COLO668 (cell line): ENCODE measurements at regions not wholly inside any gene's neighbourhood (a gene's known extent, or its start where the extent isn't known, plus 50 kb on each side); places are given as distances from the start of the nearest gene placed in this dataset.

ENCODE experiments used
- DNase-seq: peaks from one replicate; lab custom pipeline; 2025; ENCODE audit not compliant: unreplicated experiment; lab: John Stamatoyannopoulos, UW

DNA sequence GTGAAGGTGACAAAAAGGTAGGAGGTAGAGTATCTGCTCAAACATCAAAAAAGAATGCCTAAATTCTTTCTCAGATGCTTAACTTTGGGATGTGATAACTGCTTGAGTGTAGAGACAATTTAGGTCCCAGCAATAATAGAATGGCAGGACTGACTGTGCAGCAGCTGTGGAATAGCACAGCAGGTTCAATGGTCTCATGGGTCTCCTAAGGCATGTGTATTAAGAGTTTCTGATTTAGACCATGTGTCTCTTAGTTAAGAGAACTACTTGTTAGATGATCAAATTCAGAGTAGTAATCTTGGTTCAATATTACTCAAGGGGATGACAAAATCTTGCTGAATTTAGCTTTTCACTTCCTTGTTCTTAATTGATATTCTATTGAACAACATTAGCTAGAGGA is 72.0 kb downstream of the ALX1 start:
- no peak for DNase-seq

DNA sequence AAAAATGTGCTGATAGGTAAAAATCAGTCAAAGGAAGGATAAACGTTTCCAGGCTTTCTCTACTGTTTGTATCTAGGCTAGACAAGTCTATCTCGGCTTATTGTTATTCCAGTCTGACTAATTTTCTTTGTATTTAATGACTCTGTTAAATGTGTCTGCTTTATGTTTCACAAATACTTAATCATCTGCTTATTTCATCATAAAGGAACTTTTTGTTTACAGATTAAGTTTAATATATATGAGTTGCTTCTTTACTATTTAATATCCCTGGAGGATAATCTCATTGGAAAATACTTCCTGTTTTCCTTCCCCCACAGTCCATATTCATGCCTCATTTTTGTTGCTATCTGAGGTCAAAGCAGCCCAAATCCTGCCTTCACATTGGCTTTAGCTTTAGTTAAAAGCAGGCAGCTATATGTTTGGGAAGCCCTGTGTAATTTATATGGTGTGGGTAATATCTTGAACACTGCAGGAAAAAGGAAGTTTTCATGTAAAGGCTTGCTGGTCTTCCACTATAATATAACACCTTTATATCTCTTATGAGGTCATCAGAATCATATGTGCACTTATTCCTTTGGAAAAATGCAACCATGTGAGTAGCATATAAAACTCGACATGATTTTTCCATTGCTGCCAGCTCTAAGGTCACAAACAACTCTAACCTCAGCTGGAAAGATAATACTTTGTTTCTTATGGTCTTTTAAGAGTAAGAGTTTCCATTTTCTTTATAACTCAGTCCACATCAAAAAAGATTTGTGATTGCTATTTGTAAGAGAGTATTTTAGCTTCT is 76.8 kb downstream of the ALX1 start:
- DNase-seq: no peak

DNA sequence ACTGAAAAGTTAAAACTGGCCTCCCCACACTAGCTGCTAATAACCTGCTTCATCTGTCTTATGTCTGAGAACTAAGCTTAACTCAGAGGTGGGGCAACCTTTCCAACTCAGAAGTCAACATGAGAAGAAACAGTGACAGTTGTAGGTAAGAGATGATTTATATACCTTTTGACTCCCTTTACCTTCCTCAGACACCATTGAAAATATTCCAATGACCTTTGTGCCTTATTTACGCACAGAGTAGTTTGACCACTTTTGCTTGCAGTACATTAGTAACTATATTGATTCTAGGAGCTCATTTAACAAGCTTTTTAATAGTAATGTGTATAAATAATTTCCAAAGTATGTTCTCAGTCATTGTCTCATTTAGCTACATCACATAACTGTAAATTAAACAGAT is 77.6 kb downstream of the ALX1 start:
- no peak for DNase-seq

DNA sequence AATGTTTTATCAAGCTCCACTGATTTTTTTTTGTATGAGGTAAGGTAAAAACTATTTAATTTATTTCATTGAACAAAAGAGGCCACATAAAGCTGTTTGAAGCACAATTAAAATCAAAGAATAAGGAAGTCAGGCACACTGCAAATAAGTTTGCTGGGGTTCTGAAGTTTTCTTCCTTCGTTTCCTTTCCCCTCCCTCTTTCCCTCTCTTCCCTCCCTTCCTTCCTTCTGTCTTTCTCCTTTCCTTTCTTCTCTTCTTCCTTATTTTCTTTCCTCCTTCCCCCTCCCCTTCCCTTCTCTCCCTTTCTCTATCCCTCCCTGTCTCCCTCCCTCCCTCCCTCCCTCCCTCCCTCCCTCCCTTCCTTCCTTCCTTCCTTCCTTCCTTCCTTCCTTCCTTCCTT is 78.7 kb downstream of the ALX1 start:
- DNase-seq: no peak

DNA sequence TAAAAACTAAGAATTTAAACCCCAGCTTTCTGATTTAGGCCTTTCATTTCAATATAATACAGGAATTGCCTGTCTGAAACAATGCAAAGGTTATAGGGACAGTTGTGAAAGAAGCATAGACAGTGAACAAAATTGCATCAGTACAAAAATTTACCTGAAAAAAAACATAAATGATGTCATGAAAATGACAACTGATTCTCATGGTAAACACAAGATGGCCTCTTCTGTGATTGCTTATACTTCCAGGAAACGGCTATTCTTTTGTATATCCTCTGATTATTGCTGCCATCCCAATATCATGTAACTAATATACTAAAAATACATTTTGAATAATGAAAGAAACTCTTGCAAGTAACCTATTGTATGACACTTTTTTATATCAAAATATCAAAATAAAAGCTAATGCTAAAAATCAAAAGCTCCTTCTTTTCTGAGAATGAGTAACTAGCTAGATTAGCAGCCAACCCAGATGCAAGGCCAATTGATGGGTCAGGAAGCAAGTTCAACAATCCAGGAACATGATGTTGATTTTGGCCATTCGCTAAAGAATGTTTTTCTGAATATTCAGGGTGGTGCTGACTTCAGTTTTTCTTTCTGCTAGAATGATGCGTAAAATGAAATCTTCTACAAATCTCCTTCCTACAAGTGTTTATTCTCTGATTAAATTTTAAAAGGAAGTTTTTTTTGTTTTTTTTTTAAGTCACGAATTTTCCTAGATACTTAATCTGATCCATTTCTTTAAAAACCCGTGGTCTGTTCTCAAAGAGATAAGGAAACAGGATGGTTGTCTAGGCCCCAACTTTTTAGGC is 83.6 kb downstream of the ALX1 start:
- DNase-seq: no peak

DNA sequence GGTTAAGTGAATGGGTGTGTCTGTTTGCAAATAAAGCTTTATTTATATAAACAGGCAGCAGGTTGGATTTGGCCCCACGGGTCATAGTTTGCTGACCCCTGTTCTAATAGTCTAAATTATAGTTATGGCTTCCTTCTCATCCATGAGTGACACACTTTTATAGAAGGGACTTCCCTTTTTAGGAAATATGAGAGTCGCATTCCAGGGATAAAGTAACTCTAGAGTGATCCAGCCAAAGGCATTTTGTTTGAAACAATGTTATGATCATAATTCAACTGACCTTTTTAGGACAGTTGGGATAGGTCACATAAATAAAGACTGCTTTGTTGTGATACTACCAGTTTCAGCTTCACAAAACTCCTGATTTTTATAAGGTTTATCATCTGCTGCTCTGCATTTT is 87.9 kb downstream of the ALX1 start:
- no peak for DNase-seq

DNA sequence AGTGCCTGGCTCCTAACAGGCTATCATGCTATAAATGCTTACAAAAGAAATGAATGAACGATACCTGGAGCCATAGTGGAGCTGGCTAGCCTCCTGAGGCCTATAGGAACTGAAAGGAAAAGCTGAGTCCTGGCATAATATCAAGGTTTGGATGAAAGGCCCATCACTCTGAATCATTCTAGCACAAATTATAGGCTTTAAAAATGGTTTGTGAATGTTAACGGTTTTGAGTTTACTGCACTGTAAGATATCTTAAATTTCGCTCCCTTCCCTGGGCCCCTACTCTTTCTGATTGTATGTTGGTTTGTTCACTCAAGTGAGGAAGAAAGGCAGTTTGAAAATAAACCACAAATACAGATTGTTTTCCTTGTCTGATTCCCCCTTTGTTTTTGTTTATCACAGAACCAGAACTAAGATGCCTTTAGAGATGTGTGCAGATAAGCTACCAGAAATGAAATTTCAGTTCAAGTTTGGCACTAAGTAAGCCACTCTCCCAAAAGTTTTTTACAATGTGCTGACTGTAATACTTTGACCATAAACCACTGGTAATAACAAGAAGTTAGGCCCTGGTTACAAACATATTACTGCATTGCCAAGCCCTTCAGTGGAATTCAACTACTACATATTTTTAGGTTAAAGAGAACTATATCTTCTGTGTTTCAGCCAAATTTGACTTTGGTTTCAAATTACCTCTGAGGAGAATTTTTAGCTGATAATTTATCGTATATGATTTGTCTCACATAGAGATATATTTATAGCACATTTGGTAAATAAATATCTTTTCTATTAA is 89.5 kb downstream of the ALX1 start:
- DNase-seq: no peak

DNA sequence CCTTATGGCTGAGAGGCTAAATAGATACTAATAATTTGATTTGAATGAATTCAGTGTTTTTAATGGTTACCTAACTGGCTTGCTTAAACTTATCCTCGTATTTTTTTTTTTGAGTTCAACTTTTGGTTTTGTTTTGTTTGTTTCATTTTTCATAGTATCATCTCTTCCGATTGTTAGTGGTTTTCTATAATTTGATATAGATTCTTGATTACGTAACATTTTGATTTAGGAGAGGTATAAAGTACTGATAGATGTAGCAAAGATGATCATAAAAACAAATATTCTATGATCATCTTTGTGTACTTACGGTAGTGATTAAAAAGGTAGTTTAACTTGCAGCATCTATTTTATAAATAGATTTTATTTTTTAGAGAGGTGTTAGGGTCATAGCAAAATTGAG is 93.0 kb downstream of the ALX1 start:
- DNase-seq: no peak

DNA sequence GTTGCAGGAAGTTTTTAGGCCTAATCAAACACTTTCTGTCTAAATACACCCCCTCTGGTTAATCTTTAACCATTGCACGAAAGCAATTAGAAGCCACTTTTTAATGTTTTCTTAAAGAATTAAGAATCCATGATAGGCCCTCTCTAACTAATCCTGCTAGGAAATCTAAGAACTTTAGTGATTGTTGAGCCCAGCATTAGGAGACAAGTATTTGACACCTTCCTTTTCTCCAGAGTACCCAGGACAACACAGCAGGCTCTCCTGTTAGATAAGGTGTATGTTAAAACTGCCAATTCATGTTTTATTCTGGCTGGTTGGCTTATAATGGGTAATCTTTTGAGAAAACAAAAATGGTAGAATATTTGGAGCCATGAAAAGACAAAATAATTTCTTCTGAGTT is 95.0 kb downstream of the ALX1 start:
- DNase-seq: no peak

DNA sequence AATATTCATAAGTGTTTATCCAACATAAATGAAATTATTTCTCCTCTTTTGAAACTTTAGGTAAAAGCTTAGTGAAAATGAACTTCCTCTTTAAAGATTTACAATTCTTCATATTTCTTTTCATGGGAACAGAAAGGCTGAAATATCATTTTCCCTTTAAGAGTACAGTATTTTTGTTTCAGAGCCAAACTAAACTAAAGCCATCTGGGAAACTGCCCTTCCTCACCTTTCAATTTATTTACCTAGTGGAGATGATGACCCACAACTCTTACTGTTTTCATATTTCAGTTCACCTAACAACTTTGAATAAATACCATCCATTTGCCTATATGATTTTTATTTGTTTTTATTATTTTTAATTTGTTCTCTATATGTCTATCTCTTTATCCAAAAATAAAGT is 105.4 kb downstream of the ALX1 start:
- DNase-seq: no peak

DNA sequence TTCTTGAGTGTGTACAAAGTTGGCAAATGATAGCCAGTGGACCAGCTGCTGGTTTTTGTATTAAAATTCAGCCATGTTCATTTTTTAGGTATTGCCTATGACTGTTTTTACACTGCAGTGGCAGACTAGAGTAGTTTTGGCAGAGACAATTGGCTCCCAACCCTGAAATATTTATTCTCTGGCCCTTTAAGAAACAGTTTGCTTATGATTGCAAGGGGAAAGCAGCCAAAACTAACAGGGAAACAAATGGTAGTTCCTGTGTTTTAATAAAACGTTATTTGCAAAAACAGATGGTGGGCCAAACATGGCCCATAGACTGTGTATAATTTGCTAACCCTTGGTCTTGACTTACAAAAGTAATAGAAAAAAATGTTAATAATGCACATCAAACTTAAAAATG is 110.2 kb downstream of the ALX1 start:
- DNase-seq: no peak

DNA sequence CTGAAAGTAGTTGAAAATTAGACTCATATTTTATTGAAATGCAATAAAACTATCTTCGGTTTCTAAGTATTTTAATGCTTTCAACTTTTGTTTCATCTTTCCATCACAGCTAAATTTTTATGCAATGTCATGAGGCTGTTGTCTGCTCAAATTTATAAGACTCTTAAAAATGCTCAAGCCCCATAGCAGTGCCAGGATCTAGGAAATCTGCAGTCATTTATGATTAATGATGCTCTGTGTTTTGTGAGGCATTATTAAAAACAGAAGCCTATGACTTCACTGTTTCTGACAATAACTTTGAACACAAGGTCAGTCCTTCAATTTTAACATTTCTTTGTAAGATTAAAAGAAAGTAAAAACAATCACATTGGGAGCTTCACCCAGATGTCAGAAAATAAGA is 112.5 kb downstream of the ALX1 start:
- no peak for DNase-seq

DNA sequence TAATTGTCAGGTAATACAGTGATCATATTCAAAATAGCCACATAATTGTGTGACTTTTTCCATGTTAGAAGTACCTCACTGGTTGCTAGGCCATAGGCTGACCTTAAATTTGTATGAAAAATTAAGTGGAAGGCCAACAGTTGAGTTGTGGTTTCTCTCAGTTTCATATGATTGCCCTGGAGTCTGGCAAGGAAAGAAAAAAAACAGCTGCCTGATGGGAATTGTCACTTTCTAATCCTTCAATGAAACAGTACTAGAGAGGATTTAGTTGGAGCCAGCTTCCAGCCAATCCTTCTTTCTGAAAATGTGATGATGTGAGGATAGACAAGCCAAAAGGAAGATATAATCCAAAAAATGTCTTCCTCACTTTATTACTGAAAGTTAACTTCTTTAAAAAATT is 113.6 kb downstream of the ALX1 start:
- no peak for DNase-seq

DNA sequence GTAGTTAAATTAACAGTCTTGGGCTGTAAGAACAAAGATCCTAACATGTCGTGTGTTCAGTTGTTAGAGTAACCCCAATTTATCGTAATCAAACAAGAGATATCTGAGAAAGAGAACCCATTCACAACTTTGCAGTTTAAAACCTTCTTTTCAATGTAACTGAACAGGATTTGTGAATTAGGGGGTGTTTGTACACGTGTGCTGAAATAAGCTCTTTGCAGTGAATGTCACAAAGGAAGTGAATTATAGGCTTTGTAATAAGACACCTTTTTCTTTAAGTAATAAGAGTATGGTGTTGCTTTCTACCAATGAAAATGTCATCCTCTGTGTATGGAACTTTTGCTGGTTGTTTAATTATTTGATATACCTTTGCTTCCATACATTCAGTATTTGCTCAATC is 114.0 kb downstream of the ALX1 start:
- no peak for DNase-seq

DNA sequence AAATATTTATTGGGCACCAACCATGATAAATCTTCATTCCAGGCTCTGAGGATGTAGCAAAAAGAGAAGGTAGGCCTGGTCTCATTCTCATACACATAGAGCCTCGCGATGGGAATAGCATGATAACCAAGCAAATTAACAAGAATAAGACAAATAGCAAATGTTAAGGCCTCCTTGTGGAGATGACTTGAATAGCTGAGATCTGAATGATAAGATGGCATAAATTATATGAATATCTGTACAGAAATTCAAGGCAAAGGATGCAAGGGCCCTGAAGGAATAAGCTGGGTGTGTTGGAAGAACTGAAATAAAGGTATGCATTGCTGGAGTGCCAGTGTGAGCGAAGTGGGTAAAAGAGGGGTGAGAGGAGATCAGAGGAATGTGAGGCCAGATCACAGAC is 114.8 kb downstream of the ALX1 start:
- DNase-seq: no peak

DNA sequence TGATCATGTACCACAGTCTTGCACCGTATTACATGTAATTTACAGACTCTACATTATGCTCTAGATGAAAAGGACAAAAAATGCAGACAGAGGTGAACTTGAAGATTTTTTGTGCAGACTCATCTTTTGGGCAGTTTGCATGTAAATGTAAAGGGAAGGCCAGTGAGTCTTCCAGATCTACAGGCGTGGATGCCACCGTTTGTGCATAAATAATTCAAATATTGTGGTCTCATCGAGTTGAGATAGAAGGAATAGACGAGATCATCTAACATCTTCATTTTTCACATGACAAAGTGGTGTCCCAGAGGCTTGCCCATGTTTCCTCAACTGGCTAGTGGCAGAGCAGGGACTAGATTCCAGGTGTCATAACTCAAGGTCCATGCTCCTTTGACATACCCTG is 125.2 kb downstream of the ALX1 start:
- DNase-seq: no peak

DNA sequence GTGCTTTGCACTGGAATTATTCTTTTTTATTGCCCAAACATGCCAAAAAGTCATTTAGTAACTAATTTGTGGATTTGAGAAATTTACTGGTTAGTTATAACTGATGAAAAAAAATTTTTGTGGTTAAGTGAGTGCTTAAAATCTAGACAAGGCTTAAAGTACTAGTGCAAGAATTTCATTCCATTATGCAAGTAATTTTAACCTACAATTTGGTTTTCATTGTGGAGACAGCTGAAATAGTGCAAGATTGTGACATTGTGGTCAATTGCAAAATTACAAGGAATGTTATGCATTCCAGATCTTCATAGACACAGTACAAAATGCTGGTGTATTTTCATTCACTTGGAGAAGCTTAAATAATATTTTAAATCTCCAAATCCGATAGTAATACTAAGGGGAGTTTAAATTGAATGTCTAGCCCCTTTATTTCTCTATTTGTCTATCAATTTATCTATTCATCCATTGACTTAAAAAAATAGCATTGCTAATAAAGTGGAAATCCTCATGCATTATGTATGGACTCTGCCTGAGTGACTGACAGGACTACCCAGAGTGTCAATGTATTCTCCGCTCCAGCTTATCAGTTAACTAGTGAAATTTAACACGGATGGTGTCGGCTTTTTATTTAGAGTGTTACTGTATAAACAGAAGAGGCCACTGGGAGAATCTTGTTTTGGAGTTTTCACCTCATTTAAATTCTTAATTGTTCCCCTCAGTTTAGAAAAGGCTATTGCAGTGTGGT is 125.9 kb downstream of the ALX1 start:
- no peak for DNase-seq

DNA sequence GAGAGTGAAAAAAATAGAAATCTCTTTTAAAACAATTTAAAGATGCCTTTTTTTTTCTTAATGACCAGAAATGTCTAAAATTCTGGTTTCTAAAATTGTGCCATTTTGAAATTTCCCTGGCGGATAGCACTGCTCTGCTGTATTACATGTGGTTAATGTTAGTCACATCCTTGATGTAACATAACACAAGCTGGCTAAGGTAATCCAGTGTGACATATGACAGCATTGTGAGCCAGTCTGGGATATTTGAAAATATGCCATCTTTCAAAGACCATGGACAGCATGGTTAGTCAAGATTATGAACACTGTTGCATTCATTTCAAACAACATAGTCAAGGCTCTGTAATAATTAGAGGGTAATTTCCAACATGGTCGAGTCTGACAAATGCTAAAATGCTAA is 133.2 kb downstream of the ALX1 start:
- DNase-seq: no peak

DNA sequence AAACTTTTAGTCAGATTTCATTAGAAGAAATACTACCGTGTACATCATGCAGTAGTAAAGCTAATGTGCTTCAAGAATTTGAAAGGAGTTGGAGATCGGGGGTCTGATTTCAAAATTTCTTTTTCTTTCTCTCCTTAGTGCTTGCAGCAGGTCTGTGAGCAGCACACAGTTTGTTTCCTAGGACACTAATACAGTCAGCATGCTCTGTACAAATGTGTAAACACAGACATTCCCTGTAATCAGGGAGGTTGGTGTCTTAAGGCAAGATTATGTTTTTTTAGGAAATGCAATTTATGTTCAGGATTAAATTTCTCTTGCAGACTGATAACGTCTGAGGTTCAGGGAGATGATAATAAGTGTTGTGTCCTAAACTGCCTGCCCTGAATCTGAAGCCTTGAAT is 142.7 kb downstream of the ALX1 start:
- no peak for DNase-seq

DNA sequence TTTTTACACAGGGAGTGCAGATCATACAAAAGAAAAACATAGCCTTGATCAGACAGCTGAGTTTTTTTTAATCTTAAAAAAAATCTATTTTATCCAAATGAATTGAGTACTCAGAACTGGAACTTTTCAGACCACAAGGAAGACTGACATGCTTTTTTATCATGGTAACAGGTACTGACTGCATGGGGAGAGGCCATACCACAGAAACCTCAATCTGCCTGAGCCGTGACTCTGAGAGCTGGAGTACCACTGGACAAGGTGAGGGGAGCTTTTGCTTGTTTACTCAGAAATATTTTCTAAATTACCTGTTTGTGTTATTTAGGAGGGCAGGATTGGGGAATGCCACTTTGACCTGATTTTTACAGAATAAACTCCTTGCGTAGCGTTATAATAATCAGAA is 143.9 kb downstream of the ALX1 start:
- DNase-seq: no peak
